Astrocyte (in vitro differentiated cells and primary cell): ENCODE measurements at regions not wholly inside any gene's neighbourhood (a gene's known extent, or its start where the extent isn't known, plus 50 kb on each side); places are given as distances from the start of the nearest gene placed in this dataset.
A peak's percentile ranks its signal among the peaks of the same experiment; 100 is the strongest.

Experiments used
- DNase-seq: peaks from one replicate; pipeline ENCODE4 v3.0.0-alpha.2; 2010; ENCODE audit warnings: low read depth
- FAIRE-seq: peaks from 2 replicates; lab custom pipeline; 2011; peaks lifted over from hg19 to GRCh38; lab: Jason Lieb, UNC
- H2AFZ ChIP-seq: 2 replicates; pipeline ENCODE4 v1.6.0; 2012; ENCODE audit warnings: low read depth, low read length, inconsistent platforms
- H3K27ac ChIP-seq: 2 replicates; pipeline ENCODE4 v1.5.1; 2011; ENCODE audit warnings: low read depth, low read length, inconsistent platforms
- H3K27me3 ChIP-seq: 2 replicates; pipeline ENCODE4 v1.6.0; 2011; ENCODE audit warnings: low read length, inconsistent platforms; ENCODE audit not compliant: insufficient read depth
- H3K36me3 ChIP-seq: 2 replicates; pipeline ENCODE4 v1.5.1; 2011; ENCODE audit warnings: low read length, inconsistent platforms; ENCODE audit not compliant: insufficient read depth
- H3K4me1 ChIP-seq: 2 replicates; pipeline ENCODE4 v1.5.1; 2011; ENCODE audit warnings: low read length, inconsistent platforms; ENCODE audit not compliant: insufficient read depth
- H3K4me2 ChIP-seq: 2 replicates; pipeline ENCODE4 v1.6.0; 2012; ENCODE audit warnings: low read length, inconsistent platforms
- H3K4me3 ChIP-seq: 2 replicates; pipeline ENCODE4 v1.5.1; 2011; ENCODE audit warnings: low read depth, mild to moderate bottlenecking, low read length, inconsistent platforms; ENCODE audit not compliant: insufficient read depth
- H3K79me2 ChIP-seq: 2 replicates; pipeline ENCODE4 v1.6.0; 2012; ENCODE audit warnings: mild to moderate bottlenecking, low read length, inconsistent platforms; ENCODE audit not compliant: insufficient read depth
- H3K9ac ChIP-seq: 2 replicates; pipeline ENCODE4 v1.6.0; 2012; ENCODE audit warnings: mild to moderate bottlenecking, low read length, inconsistent platforms
- H3K9me3 ChIP-seq: 2 replicates; pipeline ENCODE4 v1.5.1; 2012; ENCODE audit warnings: low read depth, mild to moderate bottlenecking, low read length, inconsistent platforms; ENCODE audit not compliant: insufficient read depth
- H4K20me1 ChIP-seq: 2 replicates; pipeline ENCODE4 v1.6.0; 2012; ENCODE audit warnings: low read length, inconsistent platforms; ENCODE audit not compliant: insufficient read depth
- H3K27ac Mint-ChIP-seq: one replicate; pipeline ENCODE4 v1.8.0; 2021; ENCODE audit warnings: mild to moderate bottlenecking, mixed read lengths; ENCODE audit not compliant: unreplicated experiment
- H3K27me3 Mint-ChIP-seq: one replicate; pipeline ENCODE4 v1.8.0; 2021; ENCODE audit warnings: low read depth, mixed read lengths; ENCODE audit not compliant: unreplicated experiment
- H3K36me3 Mint-ChIP-seq: one replicate; pipeline ENCODE4 v1.8.0; 2021; ENCODE audit warnings: low read depth, mixed read lengths; ENCODE audit not compliant: unreplicated experiment
- H3K4me1 Mint-ChIP-seq: one replicate; pipeline ENCODE4 v1.8.0; 2021; ENCODE audit warnings: low read depth, mixed read lengths; ENCODE audit not compliant: unreplicated experiment
- H3K4me3 Mint-ChIP-seq: one replicate; pipeline ENCODE4 v1.8.0; 2021; ENCODE audit warnings: mild to moderate bottlenecking, moderate library complexity, mixed read lengths; ENCODE audit not compliant: unreplicated experiment
- H3K9me3 Mint-ChIP-seq: one replicate; pipeline ENCODE4 v1.8.0; 2021; ENCODE audit warnings: mild to moderate bottlenecking, mixed read lengths; ENCODE audit not compliant: unreplicated experiment
- EZH2 ChIP-seq: IDR thresholded peaks from 2 replicates; pipeline ENCODE4 v1.6.1; 2012; ENCODE audit warnings: mild to moderate bottlenecking, low read length, inconsistent platforms; ENCODE audit not compliant: insufficient read depth
- TF ChIP-seq, protein P1 (sequence below): IDR thresholded peaks from 2 replicates; pipeline ENCODE4 v1.5.1; 2011; ENCODE audit warnings: low read depth, mild to moderate bottlenecking, inconsistent platforms, low read length, moderate library complexity; ENCODE audit not compliant: insufficient read depth

DNA sequence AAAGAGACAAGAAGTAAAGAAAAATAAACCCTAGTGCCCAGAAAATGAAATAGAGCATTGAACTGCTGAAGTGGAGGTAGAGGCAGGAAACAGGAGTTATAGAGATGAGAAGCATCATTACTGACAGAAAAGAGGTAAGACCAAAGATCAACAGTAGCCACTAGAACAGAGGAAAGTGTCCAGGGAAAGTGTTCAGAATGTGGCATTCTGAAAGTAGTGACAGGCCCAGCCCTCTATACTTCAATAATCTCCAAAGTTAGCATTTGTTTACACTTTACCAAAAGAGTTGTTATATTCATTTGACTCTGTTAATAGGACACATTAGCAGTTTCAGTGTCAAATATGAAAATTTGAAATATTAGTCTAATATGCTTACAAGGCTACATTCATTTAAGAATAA is 727.1 kb upstream of the NECTIN3 start:
- H3K36me3 Mint-ChIP-seq, result no peaks in the 10 kb centered on the region
- H3K27me3 Mint-ChIP-seq, result no peaks in the 10 kb centered on the region
- no peak for FAIRE-seq
- no peak overlapping the region for H2AFZ ChIP-seq
- no peak overlapping the region for H3K9ac ChIP-seq
- peak overlapping the region; percentile 4 for H3K27ac Mint-ChIP-seq
- no peaks in the 10 kb centered on the region for H3K36me3 ChIP-seq
- peaks cover 5% of the 10 kb centered on the region for H3K4me1 ChIP-seq
- no peak overlapping the region for H3K27ac ChIP-seq
- no peaks in the 10 kb centered on the region for H4K20me1 ChIP-seq
- H3K4me3 Mint-ChIP-seq, result no peak overlapping the region
- peaks cover 23% of the 10 kb centered on the region for H3K4me1 Mint-ChIP-seq
- no peaks in the 10 kb centered on the region for H3K9me3 ChIP-seq
- no peaks in the 10 kb centered on the region for H3K79me2 ChIP-seq
- no peak overlapping the region for H3K4me2 ChIP-seq
- H3K27me3 ChIP-seq, result no peaks in the 10 kb centered on the region
- DNase-seq, result no peak
- no peak for TF ChIP-seq EZH2
- no peak overlapping the region for H3K4me3 ChIP-seq
- H3K9me3 Mint-ChIP-seq, result no peaks in the 10 kb centered on the region

GRCh38 chr3:110344897-110345767 is 726.5 kb upstream of the NECTIN3 start:
- H3K27ac ChIP-seq, result no peak overlapping the region
- peak; percentile 52 for FAIRE-seq
- peak overlapping the region; percentile 60 for H3K27ac Mint-ChIP-seq
- H2AFZ ChIP-seq, result no peak overlapping the region
- H3K9me3 ChIP-seq, result no peaks in the 10 kb centered on the region
- no peak overlapping the region for H3K4me2 ChIP-seq
- no peaks in the 10 kb centered on the region for H3K27me3 ChIP-seq
- peaks cover 23% of the 10 kb centered on the region for H3K4me1 Mint-ChIP-seq
- no peaks in the 10 kb centered on the region for H3K36me3 Mint-ChIP-seq
- H4K20me1 ChIP-seq, result no peaks in the 10 kb centered on the region
- DNase-seq, result peak; percentile 46
- H3K9me3 Mint-ChIP-seq, result no peaks in the 10 kb centered on the region
- no peaks in the 10 kb centered on the region for H3K27me3 Mint-ChIP-seq
- no peak overlapping the region for H3K9ac ChIP-seq
- TF ChIP-seq, protein P1, sequence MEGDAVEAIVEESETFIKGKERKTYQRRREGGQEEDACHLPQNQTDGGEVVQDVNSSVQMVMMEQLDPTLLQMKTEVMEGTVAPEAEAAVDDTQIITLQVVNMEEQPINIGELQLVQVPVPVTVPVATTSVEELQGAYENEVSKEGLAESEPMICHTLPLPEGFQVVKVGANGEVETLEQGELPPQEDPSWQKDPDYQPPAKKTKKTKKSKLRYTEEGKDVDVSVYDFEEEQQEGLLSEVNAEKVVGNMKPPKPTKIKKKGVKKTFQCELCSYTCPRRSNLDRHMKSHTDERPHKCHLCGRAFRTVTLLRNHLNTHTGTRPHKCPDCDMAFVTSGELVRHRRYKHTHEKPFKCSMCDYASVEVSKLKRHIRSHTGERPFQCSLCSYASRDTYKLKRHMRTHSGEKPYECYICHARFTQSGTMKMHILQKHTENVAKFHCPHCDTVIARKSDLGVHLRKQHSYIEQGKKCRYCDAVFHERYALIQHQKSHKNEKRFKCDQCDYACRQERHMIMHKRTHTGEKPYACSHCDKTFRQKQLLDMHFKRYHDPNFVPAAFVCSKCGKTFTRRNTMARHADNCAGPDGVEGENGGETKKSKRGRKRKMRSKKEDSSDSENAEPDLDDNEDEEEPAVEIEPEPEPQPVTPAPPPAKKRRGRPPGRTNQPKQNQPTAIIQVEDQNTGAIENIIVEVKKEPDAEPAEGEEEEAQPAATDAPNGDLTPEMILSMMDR, result no peak
- TF ChIP-seq EZH2, result no peak
- H3K36me3 ChIP-seq, result no peaks in the 10 kb centered on the region
- no peak overlapping the region for H3K4me3 Mint-ChIP-seq
- H3K4me3 ChIP-seq, result no peak overlapping the region
- H3K79me2 ChIP-seq, result no peaks in the 10 kb centered on the region
- H3K4me1 ChIP-seq, result peaks cover 5% of the 10 kb centered on the region

- Histone ChIP-seq H3K27me3 (no peaks in the 10 kb centered on the region), H3K9me3 (no peaks in the 10 kb centered on the region), H3K4me1 (peaks cover 5% of the 10 kb centered on the region), H3K4me3 (no peak overlapping the region), H3K9ac (no peak overlapping the region), H3K79me2 (no peaks in the 10 kb centered on the region), H2AFZ (no peak overlapping the region), H3K4me2 (no peak overlapping the region), H3K27ac (no peak overlapping the region), H4K20me1 (no peaks in the 10 kb centered on the region), H3K36me3 (no peaks in the 10 kb centered on the region)
- Mint-ChIP-seq H3K4me1 (peaks cover 15% of the 10 kb centered on the region), H3K9me3 (no peaks in the 10 kb centered on the region), H3K4me3 (no peak overlapping the region), H3K27me3 (no peaks in the 10 kb centered on the region), H3K36me3 (no peaks in the 10 kb centered on the region), H3K27ac (no peak overlapping the region)
- TF ChIP-seq, protein P1, result no peak
- no peak for TF ChIP-seq EZH2
- DNase-seq (no peak), FAIRE-seq (no peak)
These were observed 722.3 kb upstream of the NECTIN3 start for GRCh38 chr3:110349295-110349694.
